GM18502 (cell line): ENCODE measurements at regions not wholly inside any gene's neighbourhood (a gene's known extent, or its start where the extent isn't known, plus 50 kb on each side); places are given as distances from the start of the nearest gene placed in this dataset.

Source experiments
- ATAC-seq: cut with Tn5 transposase; IDR thresholded peaks from one replicate; pipeline ENCODE4 v1.9.1; 2021; ENCODE audit warnings: mild to moderate bottlenecking; ENCODE audit not compliant: unreplicated experiment, poor library complexity

DNA sequence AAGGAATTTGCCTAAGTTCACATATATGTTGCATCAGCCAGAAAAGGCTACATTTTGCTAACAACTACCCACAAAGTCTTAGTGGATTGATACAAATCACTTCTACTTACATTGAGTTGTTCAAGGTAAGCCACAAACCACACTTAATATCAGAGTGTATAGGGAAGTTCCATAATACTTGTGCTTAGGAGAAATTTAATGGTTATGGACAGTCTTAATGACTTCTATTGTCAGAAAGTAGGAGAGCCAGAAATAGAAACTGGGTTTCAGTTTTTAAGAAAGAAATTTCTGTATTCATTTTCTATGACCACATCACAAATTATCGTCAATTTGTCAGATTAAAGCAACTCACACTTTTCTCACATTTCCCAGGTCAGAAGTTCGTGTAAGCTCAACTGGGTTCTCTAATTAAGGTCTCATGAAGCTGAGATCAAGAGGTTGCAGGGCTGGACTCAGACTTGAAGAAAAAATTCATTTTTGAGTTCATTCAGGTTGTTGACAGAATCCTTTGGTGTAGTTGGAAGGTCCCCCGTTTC is 695.7 kb downstream of the CDH11 start:
- ATAC-seq = no peak

GRCh38 chr16:64425381-64425780 is 696.5 kb downstream of the CDH11 start:
- no peak for ATAC-seq

DNA sequence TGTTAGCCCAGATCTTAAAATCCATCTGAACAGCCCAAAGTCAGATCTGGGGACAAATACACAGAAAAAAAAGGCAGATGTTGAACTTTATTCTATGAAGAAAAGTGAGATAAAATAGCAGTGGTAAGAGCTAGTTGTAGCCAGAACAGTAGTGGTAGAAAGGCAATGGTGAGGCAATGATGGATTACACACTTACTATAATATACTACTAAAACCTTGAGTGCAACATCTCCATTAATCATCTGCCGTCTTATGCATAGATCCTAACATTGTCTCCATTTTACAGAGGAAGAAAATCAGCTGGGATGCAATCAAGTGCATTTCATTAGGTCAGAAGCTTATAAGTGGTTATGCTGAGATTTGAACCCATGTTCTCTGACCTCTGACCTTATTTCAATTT is 699.6 kb downstream of the CDH11 start:
- no peak for ATAC-seq

DNA sequence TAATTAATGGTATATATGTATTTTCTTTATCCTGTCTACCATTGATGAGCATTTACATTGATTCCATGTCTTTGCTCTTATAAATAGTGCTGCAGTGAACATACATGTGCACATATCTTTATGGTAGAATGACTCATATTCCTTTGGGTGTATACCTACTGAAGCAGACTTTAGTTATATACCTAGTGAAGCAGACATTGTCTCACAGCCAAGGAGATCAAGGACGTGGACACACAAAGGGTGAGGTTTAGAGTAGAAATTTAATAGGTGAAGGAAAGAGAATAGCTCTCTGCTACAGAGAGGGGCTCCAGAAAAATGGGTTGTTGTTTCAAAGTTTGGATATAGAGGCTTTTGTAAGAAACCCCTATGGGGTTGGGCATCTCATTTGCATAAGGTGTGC is 700.3 kb downstream of the CDH11 start:
- ATAC-seq = no peak

- ATAC-seq = no peak
Measured at GRCh38 chr16:64419832-64420231, 702.0 kb downstream of the CDH11 start.

- no peak for ATAC-seq
Measured at GRCh38 chr16:64417711-64418227, 704.1 kb downstream of the CDH11 start.

- ATAC-seq = no peak
Measured at GRCh38 chr16:64416216-64417005, 705.5 kb downstream of the CDH11 start.

DNA sequence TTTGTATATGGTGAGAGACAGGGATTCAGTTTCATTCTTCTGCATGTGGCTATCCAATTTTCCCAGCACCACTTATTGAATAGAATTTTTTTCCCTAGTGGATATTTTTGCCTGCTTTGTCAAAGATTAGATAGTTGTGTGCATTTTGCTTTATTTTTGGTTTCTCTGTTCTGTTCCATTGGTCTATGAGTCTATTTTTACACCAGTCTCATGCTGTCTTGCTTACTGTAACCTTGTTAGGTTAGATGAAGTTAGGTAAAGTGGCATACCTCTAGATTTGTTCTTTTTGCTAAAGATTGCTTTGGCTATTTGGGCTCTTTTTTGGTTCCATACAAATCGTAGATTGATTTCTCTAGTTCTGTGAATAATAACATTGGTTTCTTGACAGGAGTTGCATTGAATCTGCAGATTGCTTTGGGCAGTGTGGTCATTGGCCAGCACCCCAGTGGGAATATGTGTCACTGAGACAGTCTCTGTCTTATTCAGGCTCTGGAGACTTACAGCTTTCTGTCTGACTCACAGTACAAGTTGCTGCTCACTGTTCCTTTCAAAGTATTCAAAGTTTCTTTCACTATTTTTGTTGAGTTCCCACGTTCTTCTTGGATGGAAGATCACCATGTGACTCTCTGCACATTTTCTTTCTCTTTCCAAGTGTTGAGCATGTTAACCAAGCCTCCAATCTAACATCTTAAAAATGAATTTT is 709.1 kb downstream of the CDH11 start:
- ATAC-seq = no peak

DNA sequence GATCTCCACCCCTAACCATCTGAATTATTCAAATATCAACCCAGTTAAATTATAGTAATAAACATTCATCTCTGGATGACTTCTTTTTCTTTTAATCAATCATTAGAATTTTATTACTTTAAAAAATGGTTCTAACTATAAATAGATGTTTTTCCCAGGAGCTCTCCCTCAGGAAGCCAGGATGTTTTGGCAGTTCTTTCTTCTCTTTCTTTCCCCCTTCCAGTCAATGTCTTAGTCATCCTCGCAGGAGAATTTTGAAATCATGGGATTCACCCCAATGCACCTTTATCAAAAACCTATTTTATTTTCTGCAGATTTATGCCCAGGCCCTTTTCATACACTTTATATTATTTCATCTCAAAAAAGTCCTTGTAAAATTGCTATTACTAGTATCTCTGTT is 711.6 kb downstream of the CDH11 start:
- ATAC-seq = no peak

DNA sequence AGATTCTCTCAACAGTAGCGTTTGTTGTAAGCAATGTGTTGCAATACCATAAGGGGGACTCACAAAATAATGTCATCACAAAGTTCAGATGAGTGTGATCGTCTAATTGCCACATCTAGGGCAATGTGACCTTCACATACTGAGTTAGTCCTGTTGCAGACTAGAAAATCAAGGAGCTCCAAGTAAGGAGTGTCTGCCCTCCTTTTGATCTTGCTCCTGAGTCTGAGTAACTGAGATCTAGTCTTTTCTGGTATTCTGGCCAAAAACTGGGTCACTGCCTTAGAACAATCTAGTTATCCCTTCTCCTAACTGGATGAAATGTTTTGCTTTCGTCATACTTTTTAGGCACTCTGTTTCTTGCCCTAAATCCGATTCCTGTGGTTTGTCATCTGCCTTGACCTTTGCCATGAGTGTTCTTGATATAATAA is 712.1 kb downstream of the CDH11 start:
- ATAC-seq = no peak

DNA sequence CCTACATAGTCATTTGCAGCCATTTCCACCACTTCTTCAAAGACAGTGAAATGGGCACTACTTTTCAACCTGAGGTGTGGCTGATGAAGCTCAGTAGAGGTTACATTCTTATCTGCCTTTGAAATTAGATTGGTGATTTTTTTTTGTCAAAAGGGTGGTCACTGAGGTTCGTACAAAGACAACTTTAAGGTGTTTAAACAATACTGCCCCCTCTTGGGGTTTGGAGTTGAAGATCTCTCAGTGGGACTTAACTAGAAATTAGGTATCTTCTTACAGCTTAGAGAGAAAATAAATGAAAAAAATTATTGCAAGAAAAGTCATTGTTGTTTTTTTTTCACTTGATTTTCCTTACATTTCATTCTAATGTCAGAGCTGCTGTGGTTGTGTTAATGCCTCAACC is 713.2 kb downstream of the CDH11 start:
- no peak for ATAC-seq

DNA sequence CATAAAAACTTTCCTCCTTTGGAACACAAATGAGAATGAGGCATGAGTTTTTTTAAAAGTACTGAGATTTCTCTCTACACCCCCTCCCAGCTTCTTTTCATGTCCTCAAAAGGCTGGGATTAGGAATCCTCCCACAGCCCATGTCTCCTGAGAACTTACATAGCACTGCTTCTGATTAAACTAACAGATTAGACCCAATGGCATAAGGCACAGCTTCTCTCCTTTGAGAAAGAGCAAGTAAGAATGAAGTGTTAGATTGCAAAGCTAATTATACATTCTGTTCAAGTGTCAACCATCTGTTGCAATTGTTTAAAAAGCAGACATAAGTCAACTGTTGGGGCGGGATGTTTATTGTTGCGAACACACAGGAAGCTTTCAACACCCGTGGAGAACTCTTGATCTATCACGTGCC is 715.1 kb downstream of the CDH11 start:
- ATAC-seq = no peak

DNA sequence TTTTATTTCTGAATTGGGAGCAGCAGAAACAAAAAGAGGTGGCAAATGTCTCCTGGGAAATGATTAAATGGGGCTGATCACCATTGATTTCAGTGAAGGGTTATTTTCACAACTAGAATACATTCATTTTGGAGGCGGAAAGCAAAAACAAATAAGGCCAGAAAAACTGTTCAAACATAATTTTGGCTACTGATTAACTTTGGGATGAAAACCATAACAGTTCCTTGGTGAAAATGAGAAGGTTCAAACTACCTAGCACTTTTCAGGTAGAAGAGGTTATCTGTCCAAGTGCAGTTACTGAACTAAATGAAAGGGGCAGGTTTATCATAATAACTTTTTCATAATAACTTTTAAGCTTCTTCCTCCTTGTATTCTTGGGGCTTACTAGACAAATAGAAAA is 718.5 kb downstream of the CDH11 start:
- no peak for ATAC-seq

- ATAC-seq = no peak
Measured at GRCh38 chr16:64398793-64399192, 723.1 kb downstream of the CDH11 start.

- no peak for ATAC-seq
Measured at GRCh38 chr16:64397945-64398508, 723.8 kb downstream of the CDH11 start.

- no peak for ATAC-seq
Measured at GRCh38 chr16:64397042-64397441, 724.8 kb downstream of the CDH11 start.

DNA sequence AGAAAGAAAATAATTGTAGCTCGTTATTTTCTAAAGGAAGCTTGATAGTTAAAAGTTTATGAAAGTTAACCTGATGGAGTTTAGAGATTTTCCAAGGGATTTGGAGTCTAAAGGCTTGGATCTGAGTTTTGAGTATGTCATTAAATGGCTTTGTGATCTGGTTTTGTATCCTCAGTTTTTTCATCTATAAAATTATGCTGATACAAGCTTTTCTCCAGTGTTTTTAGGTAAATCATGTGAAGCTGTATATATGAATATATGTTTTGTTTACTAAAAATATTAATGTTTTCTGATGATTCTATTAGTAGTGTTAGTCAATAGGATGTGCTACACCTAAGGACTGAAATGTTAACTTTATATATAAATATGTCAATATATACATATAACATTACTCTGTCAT is 727.8 kb downstream of the CDH11 start:
- no peak for ATAC-seq

DNA sequence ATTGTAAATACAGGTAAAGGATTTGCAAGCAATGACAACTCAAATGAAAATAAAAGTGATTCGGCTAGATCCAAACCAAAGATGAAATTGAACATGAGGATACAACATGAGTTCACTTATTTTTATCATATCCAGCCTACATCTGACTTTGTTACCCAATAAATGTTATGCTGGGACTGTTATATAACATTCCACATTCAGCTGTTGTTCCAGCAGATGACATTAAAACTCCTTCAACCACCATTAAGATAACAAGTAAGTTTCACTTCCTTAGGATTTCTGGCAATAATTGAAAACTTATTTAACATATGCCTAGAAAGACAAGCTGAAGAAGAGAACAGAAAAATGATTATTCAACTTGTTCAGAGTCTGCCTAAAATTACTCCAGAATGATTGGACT is 729.4 kb downstream of the CDH11 start:
- ATAC-seq = no peak

DNA sequence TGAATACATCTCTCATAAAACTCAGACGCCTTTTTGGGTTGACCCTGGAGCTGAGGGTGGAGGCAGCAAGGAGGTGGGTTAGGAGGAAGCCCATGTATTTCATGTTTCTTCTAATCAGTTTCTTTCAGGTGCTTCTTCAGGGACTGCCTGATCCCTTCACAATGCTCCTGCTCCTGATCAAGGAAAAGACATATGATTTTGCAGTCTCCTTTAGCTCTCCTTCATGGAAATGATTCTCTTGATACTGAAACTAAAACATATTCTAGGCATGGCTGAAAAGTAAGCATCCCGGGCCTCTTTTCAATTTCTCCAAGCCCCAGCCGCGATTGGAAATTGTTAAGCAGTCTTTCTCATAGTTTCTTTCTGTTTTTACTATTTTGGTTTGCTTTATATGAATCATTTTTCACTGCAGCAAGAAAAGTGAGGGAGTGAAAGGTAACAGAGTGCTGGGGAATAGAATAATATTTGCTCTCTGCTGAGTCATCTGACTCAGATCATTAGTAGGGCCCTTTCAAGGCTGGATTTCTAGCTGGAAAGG is 730.7 kb downstream of the CDH11 start:
- ATAC-seq = no peak

DNA sequence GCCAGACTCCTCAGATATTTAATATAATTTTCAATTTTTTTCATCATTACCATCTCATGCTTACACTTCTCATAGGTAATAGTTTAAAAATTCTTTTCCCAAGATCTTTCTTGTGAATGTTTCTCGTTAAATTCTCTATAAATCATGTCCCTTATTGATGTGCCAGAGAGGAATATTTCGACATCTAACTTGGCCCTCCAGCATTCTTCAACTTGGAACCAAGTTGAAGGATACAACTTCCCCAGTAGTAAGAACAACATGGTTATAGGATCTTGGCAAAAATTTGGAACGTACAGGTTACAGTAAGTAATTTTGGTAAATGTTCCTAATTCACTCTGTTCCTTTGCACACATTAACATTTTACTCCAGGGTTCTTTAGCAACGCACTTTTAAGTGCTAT is 731.8 kb downstream of the CDH11 start:
- no peak for ATAC-seq

- ATAC-seq = no peak
Measured at GRCh38 chr16:64384636-64385035, 737.2 kb downstream of the CDH11 start.
